Effector CD8-positive, alpha-beta T cell (primary cell): ENCODE measurements at regions not wholly inside any gene's neighbourhood (a gene's known extent, or its start where the extent isn't known, plus 50 kb on each side); places are given as distances from the start of the nearest gene placed in this dataset.

Source experiments
- DNase-seq: peaks from one replicate; lab custom pipeline; 2025; lab: John Stamatoyannopoulos, UW

- no peak for DNase-seq
Observed at GRCh38 chr3:70558956-70559355, 246.5 kb upstream of the MDFIC2 start.

GRCh38 chr3:70557976-70558375 lies 245.5 kb upstream of the MDFIC2 start:
- DNase-seq: no peak

GRCh38 chr3:70556056-70556455 lies 243.6 kb upstream of the MDFIC2 start:
- DNase-seq: no peak

DNA sequence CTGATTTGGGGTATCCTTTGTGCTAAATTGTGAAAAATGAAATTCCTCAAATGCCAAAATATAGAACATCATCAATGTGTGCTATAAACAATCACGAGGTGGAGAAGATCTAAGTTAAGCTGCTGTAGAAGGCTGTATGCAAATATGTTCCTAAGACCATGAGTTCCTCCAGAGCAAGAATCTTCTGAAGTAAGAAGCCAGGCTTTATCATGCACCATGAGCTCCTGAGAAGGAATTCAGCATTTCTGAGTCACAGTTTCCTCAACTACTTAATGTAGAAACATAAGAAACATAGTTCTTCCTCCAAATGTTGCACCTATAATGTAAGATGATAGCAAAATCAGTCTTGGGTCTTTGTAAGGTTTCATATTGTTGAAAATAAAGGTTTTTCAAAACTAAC lies 241.7 kb upstream of the MDFIC2 start:
- DNase-seq: no peak

DNA sequence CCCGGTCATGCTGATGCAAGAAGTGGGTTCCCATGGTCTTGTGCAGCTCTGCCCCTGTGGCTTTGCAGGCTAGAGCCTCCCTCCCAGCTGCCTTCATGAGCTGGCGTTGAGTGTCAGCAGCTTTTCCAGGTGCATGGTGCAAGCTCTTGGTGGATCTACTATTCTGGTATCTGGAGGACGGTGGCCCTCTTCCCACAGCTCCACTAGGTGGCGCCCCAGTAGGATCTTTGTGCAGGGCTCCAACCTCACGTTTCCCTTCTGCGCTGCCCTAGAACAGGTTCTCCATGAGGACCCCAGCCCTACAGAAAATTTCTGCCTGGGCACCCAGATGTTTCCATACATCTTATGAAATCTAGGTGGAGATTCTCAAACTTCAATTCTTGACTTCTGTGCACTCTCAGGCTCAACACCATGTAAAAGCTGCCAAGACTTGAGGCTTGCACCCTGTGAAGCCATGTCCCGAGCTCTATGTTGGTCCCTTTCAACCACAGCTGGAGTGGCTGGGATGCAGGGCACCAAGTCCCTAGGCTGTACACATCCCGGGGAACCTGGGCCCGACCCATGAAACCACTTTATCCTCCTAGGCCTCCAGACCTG lies 238.4 kb upstream of the MDFIC2 start:
- DNase-seq: peak; percentile 58

- DNase-seq: no peak
Observed at GRCh38 chr3:70546679-70547078, 234.2 kb upstream of the MDFIC2 start.

- no peak for DNase-seq
Observed at GRCh38 chr3:70543493-70543892, 231.1 kb upstream of the MDFIC2 start.

DNA sequence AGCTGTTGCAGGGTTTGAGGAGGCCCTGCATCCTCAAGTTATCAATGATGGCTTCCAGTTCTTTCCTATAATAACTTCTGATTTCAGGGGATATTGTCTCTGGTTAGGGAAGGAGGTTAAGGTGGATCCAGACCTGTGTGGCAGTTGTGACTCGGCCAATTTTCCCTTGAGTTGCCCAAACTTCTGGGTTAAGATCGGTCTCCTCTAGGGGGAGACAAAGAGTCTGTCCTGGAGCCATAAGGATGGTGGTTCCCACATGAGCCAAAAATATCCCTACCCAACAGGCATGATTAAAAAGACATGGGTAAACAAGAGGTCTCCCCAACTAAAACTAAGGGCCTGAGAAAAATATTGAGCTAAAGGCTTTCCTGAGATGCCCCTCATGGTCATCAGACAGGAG lies 227.5 kb upstream of the MDFIC2 start:
- no peak for DNase-seq

DNA sequence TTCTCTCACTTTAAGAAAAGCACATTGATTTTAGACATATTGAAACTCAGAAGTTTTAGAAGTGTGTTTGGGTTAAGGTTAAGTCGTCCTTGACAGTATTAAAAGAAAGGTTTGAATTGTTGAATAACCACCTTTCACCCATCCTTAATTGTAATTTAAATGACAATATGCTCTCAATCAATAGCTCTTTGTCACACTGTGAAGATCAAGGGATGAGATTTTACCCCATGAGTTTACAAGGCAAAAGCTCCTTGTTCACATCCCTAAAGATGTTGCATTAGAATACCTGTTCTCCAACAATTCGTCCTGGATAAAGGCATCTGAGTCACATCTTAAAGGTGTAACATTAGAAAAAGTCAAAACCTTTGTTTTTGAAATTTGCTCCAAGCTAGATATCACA lies 220.4 kb upstream of the MDFIC2 start:
- DNase-seq: no peak

DNA sequence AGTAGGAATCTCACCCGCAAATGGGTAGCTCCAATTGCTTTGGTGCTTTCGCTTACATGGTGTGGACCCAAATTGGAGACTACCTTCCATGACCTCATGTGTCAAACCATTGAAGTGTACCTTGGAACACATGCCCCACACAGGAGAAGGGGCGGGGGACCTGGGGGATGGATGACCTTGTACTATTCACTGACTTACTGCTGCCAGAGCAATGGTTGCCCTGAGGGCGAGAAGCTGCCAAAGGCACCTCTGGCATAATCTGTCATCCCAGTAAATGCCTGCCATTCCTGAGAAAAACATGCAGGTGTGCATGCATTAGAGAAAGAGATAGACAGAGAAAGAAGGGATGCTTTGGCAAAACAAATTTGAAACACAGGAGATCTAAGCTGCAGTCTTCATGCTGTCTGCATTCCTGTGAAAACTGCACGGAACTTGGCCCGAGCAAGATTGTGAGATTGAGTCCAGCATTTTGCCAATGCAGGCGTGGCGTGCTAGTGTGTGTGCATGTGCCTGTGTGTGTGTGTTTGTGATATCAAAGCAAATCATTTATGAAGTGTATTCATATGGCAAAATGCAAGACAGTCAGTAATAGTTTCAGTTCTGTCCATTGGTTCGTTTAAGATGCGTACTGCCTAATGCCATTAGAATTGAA lies 219.5 kb upstream of the MDFIC2 start:
- DNase-seq: no peak

DNA sequence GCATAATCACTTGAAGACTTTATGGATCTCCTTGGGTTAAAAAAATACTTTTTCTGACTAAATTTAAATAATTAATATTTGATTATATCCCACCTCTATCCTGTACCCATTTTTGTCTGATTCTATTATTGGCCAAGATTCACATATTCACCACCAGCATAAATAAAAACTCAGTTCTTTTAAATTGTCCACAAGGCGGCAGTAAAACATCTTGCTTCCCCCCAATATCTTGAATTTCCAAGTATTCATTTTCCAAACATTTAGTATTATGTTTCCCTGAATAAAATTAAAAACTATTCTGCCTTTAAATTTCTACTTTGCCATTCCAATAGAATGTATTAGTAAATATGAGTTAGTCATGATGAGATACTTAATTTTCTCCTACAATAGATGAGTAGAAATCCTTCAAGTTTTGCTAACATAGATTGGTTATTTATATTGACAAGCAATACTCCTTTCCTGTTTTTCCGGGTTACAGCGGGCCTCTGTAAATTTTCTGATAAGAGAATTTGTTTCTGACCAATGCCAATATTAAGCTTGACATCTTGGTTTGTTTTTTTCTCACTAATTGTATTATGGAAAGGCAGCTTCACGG lies 218.7 kb upstream of the MDFIC2 start:
- DNase-seq: no peak

GRCh38 chr3:70530626-70531025 lies 218.2 kb upstream of the MDFIC2 start:
- DNase-seq: no peak

DNA sequence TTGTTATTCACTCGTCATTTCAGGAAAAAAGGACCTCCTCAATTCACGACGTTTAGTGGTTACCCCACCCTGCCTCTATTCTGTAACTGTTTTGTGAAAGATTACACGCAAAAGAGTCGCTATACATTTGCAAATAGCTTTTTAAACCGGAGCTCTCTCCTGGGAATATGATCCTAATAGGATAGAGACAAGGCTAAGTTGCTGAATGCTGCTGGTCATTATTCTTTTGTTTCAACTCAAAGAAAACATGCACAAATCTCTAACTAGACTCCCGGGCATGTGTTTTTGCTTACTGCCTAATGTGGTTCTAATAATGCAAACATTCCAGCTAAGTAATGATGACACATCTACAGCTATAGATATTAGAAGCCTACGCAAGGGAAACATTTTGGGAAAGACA lies 214.6 kb upstream of the MDFIC2 start:
- DNase-seq: no peak

DNA sequence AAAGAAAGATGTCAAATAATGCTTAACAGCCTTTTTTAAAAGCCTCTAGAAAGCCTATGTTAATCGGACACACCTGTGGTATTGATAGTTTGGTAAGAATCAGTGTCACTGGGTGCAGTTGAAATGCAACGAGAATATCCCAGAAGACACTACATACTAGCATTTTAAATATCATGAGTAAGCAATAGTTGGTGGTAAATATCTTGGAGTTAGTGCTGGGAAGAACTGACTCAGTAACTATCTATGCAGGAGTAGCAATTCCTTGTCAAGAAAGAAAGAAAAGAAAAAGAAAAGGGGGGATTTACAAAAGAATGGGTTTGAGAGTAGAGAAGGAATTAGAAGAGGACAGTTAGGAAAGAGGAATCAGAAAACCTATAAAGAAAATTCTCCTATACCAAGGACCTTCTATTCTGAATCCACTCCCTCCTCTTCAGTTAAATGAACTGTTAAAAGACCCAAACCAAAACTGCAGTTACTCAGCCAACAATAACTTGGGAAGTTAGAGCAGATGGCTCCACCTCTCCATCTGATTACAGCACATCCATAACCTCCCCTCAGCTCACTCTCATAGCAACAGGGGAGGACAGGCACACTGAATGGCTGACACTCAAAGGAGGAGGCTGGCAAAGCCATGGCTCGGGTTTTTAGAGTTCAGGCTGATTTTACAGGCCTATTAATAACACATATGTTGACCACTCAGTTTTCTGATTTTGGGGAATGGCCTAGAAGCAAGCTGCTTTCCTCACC lies 207.6 kb upstream of the MDFIC2 start:
- no peak for DNase-seq

- DNase-seq: no peak
Observed at GRCh38 chr3:70519026-70519425, 206.6 kb upstream of the MDFIC2 start.

DNA sequence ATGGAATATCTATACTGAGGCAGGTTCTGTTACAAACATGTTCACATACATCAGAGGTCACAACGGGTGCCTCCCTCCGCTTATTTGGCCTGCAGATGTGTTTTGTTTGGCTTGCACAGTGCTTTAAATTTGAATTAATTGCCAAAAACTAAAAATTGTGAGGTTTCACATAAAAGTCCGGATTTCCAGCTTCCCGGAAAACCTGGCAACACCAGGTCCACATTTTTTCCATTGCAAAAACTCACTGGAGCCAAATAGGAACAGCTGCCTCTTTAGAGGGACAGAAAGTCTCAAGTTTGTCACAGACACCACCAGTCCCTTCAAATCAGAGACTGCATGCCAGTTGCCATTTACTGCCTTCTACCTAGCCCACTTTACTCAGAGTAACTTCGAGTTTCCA lies 205.9 kb upstream of the MDFIC2 start:
- no peak for DNase-seq

DNA sequence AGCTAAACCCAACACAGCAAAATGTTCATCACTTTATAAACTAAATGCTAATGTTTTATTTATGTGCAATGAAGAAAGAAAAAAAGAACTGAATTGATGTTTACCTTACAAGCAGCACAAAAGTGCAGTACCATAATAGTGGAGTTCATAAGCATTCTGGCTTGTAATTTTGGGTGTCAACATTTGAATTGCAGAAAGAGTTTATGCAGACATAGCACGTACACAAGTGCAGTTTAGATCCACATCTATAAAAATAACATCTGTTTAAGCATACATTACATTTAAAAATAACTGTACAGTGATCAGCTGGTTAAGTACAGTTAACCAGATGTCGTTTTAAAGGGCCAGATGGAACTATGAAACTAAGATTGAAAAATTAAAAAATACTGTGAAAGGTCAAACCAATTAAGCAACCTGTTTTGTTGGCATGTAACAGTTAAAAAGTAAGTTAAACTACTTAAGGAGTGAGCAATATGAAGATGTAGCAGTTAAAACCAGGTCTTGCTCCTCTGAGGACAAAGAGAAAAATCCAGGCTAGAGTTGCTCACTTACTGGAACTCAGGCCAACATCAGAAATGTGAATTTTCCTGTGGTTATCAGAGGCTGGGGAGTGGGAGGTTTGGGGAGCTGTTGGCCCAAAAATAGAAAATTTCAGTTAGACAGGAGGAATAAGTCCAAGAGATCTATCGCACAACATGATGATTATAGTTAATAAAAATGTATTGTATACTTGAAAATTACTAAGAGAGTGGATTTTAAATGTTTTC lies 204.9 kb upstream of the MDFIC2 start:
- no peak for DNase-seq

DNA sequence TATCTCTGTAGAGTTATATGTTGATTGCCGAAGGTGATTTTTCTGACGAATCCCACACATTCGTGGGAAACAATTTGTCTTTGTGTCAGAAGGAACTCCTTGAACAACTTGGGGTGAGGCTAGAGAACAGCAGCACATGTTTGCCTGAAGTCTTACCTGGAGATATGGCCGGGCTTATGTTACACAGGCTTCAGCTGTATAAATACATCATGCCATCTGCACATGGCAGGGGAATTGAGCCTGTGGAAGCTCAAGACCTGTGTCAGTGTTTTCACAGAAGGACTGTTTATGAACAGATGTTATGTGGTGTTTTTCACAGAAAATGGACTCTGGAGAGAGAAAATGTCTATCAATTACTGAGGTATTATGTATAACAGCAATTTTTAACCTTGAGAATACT lies 203.6 kb upstream of the MDFIC2 start:
- DNase-seq: no peak

- DNase-seq: no peak
Observed at GRCh38 chr3:70507486-70507885, 195.0 kb upstream of the MDFIC2 start.

DNA sequence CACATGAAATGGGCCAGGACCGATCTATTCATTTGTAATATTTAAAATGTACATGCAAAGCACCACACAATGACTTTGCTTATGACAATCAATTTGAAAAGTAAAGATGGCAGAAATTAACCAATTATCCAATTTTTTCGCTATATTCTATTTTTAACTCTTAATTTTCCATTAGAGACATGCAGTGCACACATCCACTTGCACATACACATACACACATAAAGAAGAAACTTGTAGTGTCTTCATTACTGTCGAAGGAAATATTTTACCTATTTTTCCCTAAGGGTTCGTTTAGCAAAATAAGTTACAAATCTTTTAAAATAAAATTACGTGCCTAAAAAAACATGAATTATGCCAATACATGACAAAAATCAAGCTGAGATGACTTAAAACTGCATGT lies 194.3 kb upstream of the MDFIC2 start:
- DNase-seq: no peak

DNA sequence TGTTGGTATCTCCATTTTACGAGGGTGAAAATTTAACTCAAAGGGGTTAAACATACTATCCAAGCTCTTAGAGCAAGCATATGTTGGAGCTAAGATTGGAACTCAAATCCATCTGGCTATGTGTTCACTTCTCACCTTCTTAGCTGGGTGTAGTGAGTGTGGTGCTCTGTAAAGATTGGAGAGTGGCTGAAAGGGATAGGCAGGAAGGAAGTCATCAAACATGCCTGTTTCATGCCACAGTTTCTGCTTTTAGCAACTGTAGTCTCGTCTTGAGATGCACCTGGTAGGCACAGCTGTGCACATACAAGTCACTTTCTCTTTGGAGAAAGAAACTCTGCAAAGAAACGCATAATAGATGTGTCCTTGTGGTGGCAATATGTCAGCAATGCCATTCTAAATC lies 189.1 kb upstream of the MDFIC2 start:
- DNase-seq: no peak

DNA sequence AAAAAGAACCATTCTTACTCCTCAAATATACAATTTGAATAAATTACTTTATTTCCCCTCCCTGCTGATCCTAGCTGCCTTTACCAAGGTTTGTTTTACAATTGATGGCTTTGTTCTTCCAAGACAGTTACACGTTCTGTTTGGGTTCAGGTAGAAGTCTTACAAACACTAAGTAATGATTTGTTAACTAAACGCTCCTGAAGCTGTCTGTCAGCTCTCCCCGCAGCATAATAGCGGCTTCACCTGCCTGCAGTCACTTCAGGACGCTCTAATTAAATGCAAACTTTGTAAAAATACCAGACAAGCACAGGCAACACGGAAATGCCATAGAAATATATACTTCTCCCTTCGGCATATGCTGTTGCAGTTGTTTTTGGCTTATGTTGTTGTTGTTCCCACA lies 176.4 kb upstream of the MDFIC2 start:
- no peak for DNase-seq
